SK-N-SH (cell line): ENCODE measurements at regions not wholly inside any gene's neighbourhood (a gene's known extent, or its start where the extent isn't known, plus 50 kb on each side); places are given as distances from the start of the nearest gene placed in this dataset.

ENCODE experiments used
- CHD2 ChIP-seq: fragments of 150-350 bp; IDR thresholded peaks from 2 replicates; pipeline ENCODE4 v1.6.1; 2018; ENCODE audit warnings: low read length; ENCODE audit not compliant: partially characterized antibody
- MXI1 ChIP-seq: IDR thresholded peaks from 2 replicates; pipeline ENCODE4 v1.6.1; 2012; ENCODE audit warnings: mild to moderate bottlenecking, low read depth, low read length, improper control_type of control experiment
- TAF1 ChIP-seq: IDR thresholded peaks from 2 replicates; pipeline ENCODE4 v1.6.1; 2012; ENCODE audit warnings: low read depth, mild to moderate bottlenecking, low read length, moderate library complexity, borderline replicate concordance
- TF ChIP-seq, protein P1 (sequence below): fragments of 200-600 bp; sonication (generic); IDR thresholded peaks from 2 replicates; pipeline ENCODE4 v1.6.1; 2017; ENCODE audit warnings: antibody characterized with exemption, mild to moderate bottlenecking, moderate library complexity

DNA sequence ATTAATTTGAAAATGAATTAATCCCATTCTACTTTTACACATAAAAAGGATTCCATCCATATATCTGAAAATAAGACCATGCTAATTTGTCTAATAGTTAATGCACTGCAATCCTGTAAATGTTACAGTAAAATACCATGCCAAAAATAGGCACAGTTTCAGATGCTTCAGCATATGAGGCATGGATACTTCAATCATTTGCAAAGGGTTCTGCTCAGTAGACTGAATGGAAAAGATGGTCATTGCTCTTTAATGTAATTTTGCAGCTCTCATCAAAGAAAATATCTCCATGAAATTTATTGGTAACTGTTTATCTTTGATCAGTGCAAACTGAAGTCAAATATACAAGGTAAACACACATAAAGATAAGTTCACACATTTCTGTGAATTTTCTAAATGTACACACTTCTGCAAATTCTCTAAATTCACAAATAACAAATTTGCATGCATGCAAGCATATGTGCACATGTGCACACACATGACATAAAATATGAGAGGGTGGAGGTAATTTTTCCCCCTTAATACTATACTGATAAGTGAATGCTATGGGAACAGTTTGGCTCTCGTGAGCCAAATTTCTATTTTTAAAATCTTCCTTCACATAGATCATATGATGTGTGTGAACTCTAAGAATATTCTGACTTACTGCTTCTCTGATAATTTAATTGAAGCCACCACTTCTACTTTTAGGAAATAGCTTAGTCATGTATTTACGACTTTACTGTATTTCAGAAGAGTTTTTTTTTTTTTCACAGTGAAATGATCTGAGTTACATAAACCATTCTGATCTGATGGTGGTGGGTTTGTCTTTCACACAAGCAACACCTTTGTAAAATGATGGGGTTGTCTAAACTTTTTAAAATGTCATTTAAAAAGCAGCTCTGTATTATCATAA is 996.8 kb upstream of the CITED2 start:
- TF ChIP-seq, protein P1, sequence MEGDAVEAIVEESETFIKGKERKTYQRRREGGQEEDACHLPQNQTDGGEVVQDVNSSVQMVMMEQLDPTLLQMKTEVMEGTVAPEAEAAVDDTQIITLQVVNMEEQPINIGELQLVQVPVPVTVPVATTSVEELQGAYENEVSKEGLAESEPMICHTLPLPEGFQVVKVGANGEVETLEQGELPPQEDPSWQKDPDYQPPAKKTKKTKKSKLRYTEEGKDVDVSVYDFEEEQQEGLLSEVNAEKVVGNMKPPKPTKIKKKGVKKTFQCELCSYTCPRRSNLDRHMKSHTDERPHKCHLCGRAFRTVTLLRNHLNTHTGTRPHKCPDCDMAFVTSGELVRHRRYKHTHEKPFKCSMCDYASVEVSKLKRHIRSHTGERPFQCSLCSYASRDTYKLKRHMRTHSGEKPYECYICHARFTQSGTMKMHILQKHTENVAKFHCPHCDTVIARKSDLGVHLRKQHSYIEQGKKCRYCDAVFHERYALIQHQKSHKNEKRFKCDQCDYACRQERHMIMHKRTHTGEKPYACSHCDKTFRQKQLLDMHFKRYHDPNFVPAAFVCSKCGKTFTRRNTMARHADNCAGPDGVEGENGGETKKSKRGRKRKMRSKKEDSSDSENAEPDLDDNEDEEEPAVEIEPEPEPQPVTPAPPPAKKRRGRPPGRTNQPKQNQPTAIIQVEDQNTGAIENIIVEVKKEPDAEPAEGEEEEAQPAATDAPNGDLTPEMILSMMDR: no peak
- TF ChIP-seq MXI1 (no peak), TAF1 (no peak), CHD2 (no peak)
